ENCODE measurements at regions not wholly inside any gene's neighbourhood (a gene's known extent, or its start where the extent isn't known, plus 50 kb on each side); places are given as distances from the start of the nearest gene placed in this dataset.

DNA sequence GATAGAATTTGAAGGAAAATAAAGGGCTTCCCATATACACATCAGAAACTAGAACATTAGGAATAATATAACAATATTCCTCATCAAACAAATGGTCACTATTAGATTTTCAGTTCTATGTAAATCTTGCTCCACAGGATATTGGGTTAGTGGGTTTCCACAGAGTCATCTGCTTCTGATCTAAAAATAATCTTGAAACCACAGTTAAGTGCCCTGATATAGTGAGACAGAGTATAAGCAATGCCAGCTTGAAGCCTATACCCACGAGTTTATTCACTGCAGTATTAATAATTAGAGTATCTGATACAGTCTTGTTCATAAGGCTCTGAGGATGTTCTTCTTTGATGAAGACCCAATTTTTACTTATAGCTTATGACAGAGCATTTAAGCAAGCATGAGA is 74.5 kb upstream of the ATF7IP start:
- TF ChIP-seq, protein P1, sequence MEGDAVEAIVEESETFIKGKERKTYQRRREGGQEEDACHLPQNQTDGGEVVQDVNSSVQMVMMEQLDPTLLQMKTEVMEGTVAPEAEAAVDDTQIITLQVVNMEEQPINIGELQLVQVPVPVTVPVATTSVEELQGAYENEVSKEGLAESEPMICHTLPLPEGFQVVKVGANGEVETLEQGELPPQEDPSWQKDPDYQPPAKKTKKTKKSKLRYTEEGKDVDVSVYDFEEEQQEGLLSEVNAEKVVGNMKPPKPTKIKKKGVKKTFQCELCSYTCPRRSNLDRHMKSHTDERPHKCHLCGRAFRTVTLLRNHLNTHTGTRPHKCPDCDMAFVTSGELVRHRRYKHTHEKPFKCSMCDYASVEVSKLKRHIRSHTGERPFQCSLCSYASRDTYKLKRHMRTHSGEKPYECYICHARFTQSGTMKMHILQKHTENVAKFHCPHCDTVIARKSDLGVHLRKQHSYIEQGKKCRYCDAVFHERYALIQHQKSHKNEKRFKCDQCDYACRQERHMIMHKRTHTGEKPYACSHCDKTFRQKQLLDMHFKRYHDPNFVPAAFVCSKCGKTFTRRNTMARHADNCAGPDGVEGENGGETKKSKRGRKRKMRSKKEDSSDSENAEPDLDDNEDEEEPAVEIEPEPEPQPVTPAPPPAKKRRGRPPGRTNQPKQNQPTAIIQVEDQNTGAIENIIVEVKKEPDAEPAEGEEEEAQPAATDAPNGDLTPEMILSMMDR (conservative IDR thresholded peaks at IDR 0.05; ENCODE audit: low read depth, low read length), result no peak
- no peak for TF ChIP-seq EZH2phosphoT487 (IDR thresholded peaks at IDR 0.05; ENCODE audit: borderline replicate concordance, low read length)
